ENCODE measurements at regions not wholly inside any gene's neighbourhood (a gene's known extent, or its start where the extent isn't known, plus 50 kb on each side); places are given as distances from the start of the nearest gene placed in this dataset.
"Not testable (repeated sequence)": the region's sequence is repeated elsewhere in the genome, so short reads cannot be mapped to it uniquely, and the experiment has no call there.

DNA sequence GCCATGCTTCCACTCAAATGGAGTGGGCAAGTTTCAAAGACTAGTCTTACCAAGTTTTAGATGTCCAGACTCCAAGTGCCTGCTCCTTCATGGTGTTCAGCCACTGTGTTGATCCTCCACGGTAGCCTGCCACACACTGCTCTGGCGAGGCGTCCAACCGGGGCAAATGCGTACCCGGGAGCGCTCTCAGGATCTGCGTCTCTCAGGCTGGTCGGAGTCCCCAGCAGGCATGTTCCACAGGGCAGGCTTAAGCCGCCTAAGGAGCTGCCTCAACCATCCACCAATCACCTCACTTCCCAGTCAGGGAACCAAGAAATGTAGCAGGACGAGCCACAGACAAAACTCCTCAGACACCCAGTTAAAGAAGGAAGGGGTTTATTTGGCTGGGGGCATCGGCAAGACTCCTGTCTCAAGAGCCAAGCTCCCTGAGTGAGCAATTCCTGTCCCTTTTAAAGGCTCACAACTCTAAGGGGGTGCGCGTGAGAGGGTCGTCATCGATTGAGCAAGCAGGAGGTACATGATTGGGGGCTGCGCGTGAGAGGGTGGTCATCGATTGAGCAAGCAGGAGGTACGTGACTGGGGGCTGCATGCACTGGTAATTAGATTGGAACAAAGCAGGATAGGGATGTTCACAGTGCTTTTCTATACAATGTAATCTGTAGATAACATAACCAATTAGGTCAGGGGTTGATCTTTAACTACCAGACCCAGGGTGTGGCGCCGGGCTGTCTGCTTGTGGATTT is 816.2 kb downstream of the TRIB2 start:
- H3K4me2 ChIP-seq (ENCODE audit: extremely low read depth, insufficient read depth, low read length); H3K9me3 ChIP-seq (ENCODE audit: control insufficient read depth, insufficient read depth, low read depth, low read length); H3K27ac ChIP-seq (ENCODE audit: insufficient read depth, low read length); H3K9ac ChIP-seq (ENCODE audit: insufficient read depth, low read length); H4K20me1 ChIP-seq (ENCODE audit: control insufficient read depth, extremely low read depth, insufficient read depth, low read length); H2AFZ ChIP-seq (ENCODE audit: low read length); H3K36me3 ChIP-seq (ENCODE audit: control insufficient read depth, insufficient read depth, low read length); H3K79me2 ChIP-seq (ENCODE audit: control insufficient read depth, insufficient read depth, low read length); H3K4me3 ChIP-seq (replicated peaks in 1 of 4; ENCODE audit: control extremely low read depth in 1 of 4, insufficient read depth in 1 of 4, low read depth in 3 of 4, low read length in 4 of 4); H3K4me1 ChIP-seq (ENCODE audit: control insufficient read depth, extremely low read depth, insufficient read depth, low read length); DNase-seq (ENCODE audit: low read depth in 2 of 2); H3K27me3 ChIP-seq (ENCODE audit: control insufficient read depth, insufficient read depth, low read length): not testable (repeated sequence)

- Histone ChIP-seq H3K4me3 (replicated peaks in 1 of 4; ENCODE audit: control extremely low read depth in 1 of 4, insufficient read depth in 1 of 4, low read depth in 3 of 4, low read length in 4 of 4) (no peak overlapping the region), H3K4me2 (ENCODE audit: extremely low read depth, insufficient read depth, low read length) (no peak overlapping the region), H3K9me3 (ENCODE audit: control insufficient read depth, insufficient read depth, low read depth, low read length) (no peaks in the 10 kb centered on the region), H3K36me3 (ENCODE audit: control insufficient read depth, insufficient read depth, low read length) (no peaks in the 10 kb centered on the region), H3K27me3 (ENCODE audit: control insufficient read depth, insufficient read depth, low read length) (no peaks in the 10 kb centered on the region), H4K20me1 (ENCODE audit: control insufficient read depth, extremely low read depth, insufficient read depth, low read length) (no peaks in the 10 kb centered on the region), H3K4me1 (ENCODE audit: control insufficient read depth, extremely low read depth, insufficient read depth, low read length) (no peaks in the 10 kb centered on the region), H3K9ac (ENCODE audit: insufficient read depth, low read length) (no peak overlapping the region), H2AFZ (ENCODE audit: low read length) (no peak overlapping the region), H3K79me2 (ENCODE audit: control insufficient read depth, insufficient read depth, low read length) (no peaks in the 10 kb centered on the region), H3K27ac (ENCODE audit: insufficient read depth, low read length) (no peak overlapping the region)
- DNase-seq (ENCODE audit: low read depth in 2 of 2), result no peak
- TF ChIP-seq EZH2 (IDR thresholded peaks at IDR 0.05; ENCODE audit: low read length, missing control alignments), result no peak
- TF ChIP-seq, protein P1, sequence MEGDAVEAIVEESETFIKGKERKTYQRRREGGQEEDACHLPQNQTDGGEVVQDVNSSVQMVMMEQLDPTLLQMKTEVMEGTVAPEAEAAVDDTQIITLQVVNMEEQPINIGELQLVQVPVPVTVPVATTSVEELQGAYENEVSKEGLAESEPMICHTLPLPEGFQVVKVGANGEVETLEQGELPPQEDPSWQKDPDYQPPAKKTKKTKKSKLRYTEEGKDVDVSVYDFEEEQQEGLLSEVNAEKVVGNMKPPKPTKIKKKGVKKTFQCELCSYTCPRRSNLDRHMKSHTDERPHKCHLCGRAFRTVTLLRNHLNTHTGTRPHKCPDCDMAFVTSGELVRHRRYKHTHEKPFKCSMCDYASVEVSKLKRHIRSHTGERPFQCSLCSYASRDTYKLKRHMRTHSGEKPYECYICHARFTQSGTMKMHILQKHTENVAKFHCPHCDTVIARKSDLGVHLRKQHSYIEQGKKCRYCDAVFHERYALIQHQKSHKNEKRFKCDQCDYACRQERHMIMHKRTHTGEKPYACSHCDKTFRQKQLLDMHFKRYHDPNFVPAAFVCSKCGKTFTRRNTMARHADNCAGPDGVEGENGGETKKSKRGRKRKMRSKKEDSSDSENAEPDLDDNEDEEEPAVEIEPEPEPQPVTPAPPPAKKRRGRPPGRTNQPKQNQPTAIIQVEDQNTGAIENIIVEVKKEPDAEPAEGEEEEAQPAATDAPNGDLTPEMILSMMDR (conservative IDR thresholded peaks at IDR 0.05 in 1 of 2, IDR thresholded peaks at IDR 0.05 in 1 of 2; ENCODE audit: low read depth in 1 of 2, low read length in 2 of 2), result no peak
Measured at GRCh38 chr2:13533524-13533922, 816.8 kb downstream of the TRIB2 start.

DNA sequence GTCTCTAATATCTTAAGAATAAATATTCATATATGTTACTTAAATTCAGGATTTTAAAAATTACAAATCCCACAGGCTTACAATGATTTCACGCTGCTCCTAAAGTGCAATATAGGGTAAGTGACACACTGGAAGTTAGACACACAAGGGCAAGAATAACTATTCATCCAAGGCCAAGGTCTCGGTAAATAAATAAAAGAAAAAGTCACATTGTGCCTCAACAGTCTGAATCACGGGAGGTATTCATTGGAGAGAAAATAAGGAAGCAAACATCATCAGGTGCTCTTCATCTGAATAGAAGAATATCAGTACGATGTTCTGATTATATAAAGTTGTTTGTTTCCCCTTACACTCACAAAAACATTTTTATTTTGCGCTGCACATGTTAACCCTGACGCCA is 820.2 kb downstream of the TRIB2 start:
- no peak for TF ChIP-seq EZH2 (IDR thresholded peaks at IDR 0.05; ENCODE audit: low read length, missing control alignments)
- TF ChIP-seq, protein P1 (conservative IDR thresholded peaks at IDR 0.05 in 1 of 2, IDR thresholded peaks at IDR 0.05 in 1 of 2; ENCODE audit: low read depth in 1 of 2, low read length in 2 of 2), result no peak
- H2AFZ ChIP-seq (ENCODE audit: low read length), result no peak overlapping the region
- H3K9ac ChIP-seq (ENCODE audit: insufficient read depth, low read length), result no peak overlapping the region
- H3K27me3 ChIP-seq (ENCODE audit: control insufficient read depth, insufficient read depth, low read length), result no peaks in the 10 kb centered on the region
- H3K4me2 ChIP-seq (ENCODE audit: extremely low read depth, insufficient read depth, low read length), result no peak overlapping the region
- H3K79me2 ChIP-seq (ENCODE audit: control insufficient read depth, insufficient read depth, low read length), result no peaks in the 10 kb centered on the region
- no peak overlapping the region for H3K4me3 ChIP-seq (replicated peaks in 1 of 4; ENCODE audit: control extremely low read depth in 1 of 4, insufficient read depth in 1 of 4, low read depth in 3 of 4, low read length in 4 of 4)
- no peaks in the 10 kb centered on the region for H4K20me1 ChIP-seq (ENCODE audit: control insufficient read depth, extremely low read depth, insufficient read depth, low read length)
- H3K9me3 ChIP-seq (ENCODE audit: control insufficient read depth, insufficient read depth, low read depth, low read length), result no peaks in the 10 kb centered on the region
- no peaks in the 10 kb centered on the region for H3K4me1 ChIP-seq (ENCODE audit: control insufficient read depth, extremely low read depth, insufficient read depth, low read length)
- DNase-seq (ENCODE audit: low read depth in 2 of 2), result no peak
- H3K36me3 ChIP-seq (ENCODE audit: control insufficient read depth, insufficient read depth, low read length), result no peaks in the 10 kb centered on the region
- H3K27ac ChIP-seq (ENCODE audit: insufficient read depth, low read length), result no peak overlapping the region
